HepG2 (cell line): ENCODE measurements at regions not wholly inside any gene's neighbourhood (a gene's known extent, or its start where the extent isn't known, plus 50 kb on each side); places are given as distances from the start of the nearest gene placed in this dataset.

Experiments used
- DBP ChIP-seq: sonication (generic); formaldehyde crosslinking; IDR thresholded peaks from 2 replicates; pipeline ENCODE4 v1.4.0; 2020; ENCODE audit warnings: missing genetic modification reagents; ENCODE audit errors: not compliant biosample characterization
- EZH2 ChIP-seq: conservative IDR thresholded peaks from 2 replicates; pipeline ENCODE4 v1.6.1; 2012; ENCODE audit warnings: mild to moderate bottlenecking, low read depth, low read length, moderate library complexity
- HNF4A ChIP-seq: sonication (generic); formaldehyde crosslinking; IDR thresholded peaks from 2 replicates; pipeline ENCODE4 v1.4.0; 2020; ENCODE audit warnings: missing genetic modification reagents
- ZNF552 ChIP-seq: sonication (generic); formaldehyde crosslinking; IDR thresholded peaks from 2 replicates; pipeline ENCODE4 v1.9.0; 2022; ENCODE audit warnings: missing genetic modification reagents, mild to moderate bottlenecking, borderline replicate concordance
- ZNF776 ChIP-seq: sonication (generic); formaldehyde crosslinking; IDR thresholded peaks from 2 replicates; pipeline ENCODE4 v1.4.0; 2020; ENCODE audit warnings: mild to moderate bottlenecking, missing genetic modification reagents

- TF ChIP-seq ZNF552 (CRISPR knock-in tag): no peak
- TF ChIP-seq HNF4A (CRISPR knock-in tag): no peak
- TF ChIP-seq DBP: no peak
- no peak for TF ChIP-seq ZNF776 (CRISPR knock-in tag)
- no peak for TF ChIP-seq EZH2
Measured at GRCh38 chr2:172333235-172333977, 94.0 kb upstream of the ITGA6 start.
